ENCODE measurements at regions not wholly inside any gene's neighbourhood (a gene's known extent, or its start where the extent isn't known, plus 50 kb on each side); places are given as distances from the start of the nearest gene placed in this dataset.
"Not testable (repeated sequence)": the region's sequence is repeated elsewhere in the genome, so short reads cannot be mapped to it uniquely, and the experiment has no call there.

- not testable (repeated sequence) for DNase-seq
Observed at GRCh38 chr3:34679055-34679454, 880.6 kb downstream of the PDCD6IP start.

GRCh38 chr3:34683851-34684250 is 885.4 kb downstream of the PDCD6IP start:
- DNase-seq: peak in 2 of 3 experiments; percentile 2 to 43

- no peak for DNase-seq
Observed at GRCh38 chr3:34686541-34686940, 888.1 kb downstream of the PDCD6IP start.

GRCh38 chr3:34687671-34688070 is 889.2 kb downstream of the PDCD6IP start:
- no peak for DNase-seq

- DNase-seq: no peak
Observed at GRCh38 chr3:34696831-34697230, 898.4 kb downstream of the PDCD6IP start.

- no peak for DNase-seq
Observed at GRCh38 chr3:34703053-34703452, 904.6 kb downstream of the PDCD6IP start.

GRCh38 chr3:34724916-34725499 is 914.3 kb upstream of the ARPP21 start:
- DNase-seq: no peak

- no peak for DNase-seq
Observed at GRCh38 chr3:34725774-34726173, 913.6 kb upstream of the ARPP21 start.

- no peak for DNase-seq
Observed at GRCh38 chr3:34727700-34728099, 911.6 kb upstream of the ARPP21 start.

- DNase-seq: peak in 1 of 3 experiments; percentile 3
Observed at GRCh38 chr3:34742151-34742550, 897.2 kb upstream of the ARPP21 start.

GRCh38 chr3:34758630-34759261 is 880.6 kb upstream of the ARPP21 start:
- DNase-seq: no peak

GRCh38 chr3:34777386-34777785 is 861.9 kb upstream of the ARPP21 start:
- DNase-seq: no peak

GRCh38 chr3:34779092-34779491 is 860.2 kb upstream of the ARPP21 start:
- no peak for DNase-seq

- DNase-seq: no peak
Observed at GRCh38 chr3:34780294-34780693, 859.0 kb upstream of the ARPP21 start.

- DNase-seq: no peak
Observed at GRCh38 chr3:34780973-34781372, 858.4 kb upstream of the ARPP21 start.

GRCh38 chr3:34782871-34783270 is 856.5 kb upstream of the ARPP21 start:
- DNase-seq: peak in 1 of 3 experiments; percentile 72

- DNase-seq: no peak
Observed at GRCh38 chr3:34783876-34784275, 855.4 kb upstream of the ARPP21 start.

GRCh38 chr3:34793057-34793456 is 846.3 kb upstream of the ARPP21 start:
- DNase-seq: no peak

- no peak for DNase-seq
Observed at GRCh38 chr3:34807611-34808010, 831.7 kb upstream of the ARPP21 start.

- DNase-seq: no peak
Observed at GRCh38 chr3:34808287-34808686, 831.0 kb upstream of the ARPP21 start.

GRCh38 chr3:34828847-34829246 is 810.5 kb upstream of the ARPP21 start:
- no peak for DNase-seq

- DNase-seq: peak in 1 of 3 experiments; percentile 17
Observed at GRCh38 chr3:34832865-34833508, 806.3 kb upstream of the ARPP21 start.

- no peak for DNase-seq
Observed at GRCh38 chr3:34837848-34838741, 801.2 kb upstream of the ARPP21 start.
